ENCODE measurements at regions not wholly inside any gene's neighbourhood (a gene's known extent, or its start where the extent isn't known, plus 50 kb on each side); places are given as distances from the start of the nearest gene placed in this dataset.

GRCh38 chr13:109647699-109648098 lies 138.7 kb downstream of the IRS2 start:
- no peak for DNase-seq
- H3K36me3 ChIP-seq (ENCODE audit: low read depth): no peaks in the 10 kb centered on the region
- no TSS peak for BruUV-seq (replicated peaks)
- H3K27ac ChIP-seq: peak overlapping the region; percentile 92
- H3F3A ChIP-seq (ENCODE audit: insufficient read depth, low read depth): peaks cover 30% of the 10 kb centered on the region
- ChIA-PET POLR2A (ENCODE audit: unreplicated experiment) (no interaction called here), CTCF (no interaction called here)
- TF ChIP-seq CTCF (conservative IDR thresholded peaks at IDR 0.05) (no peak), EZH2 (IDR thresholded peaks at IDR 0.05; ENCODE audit: low read depth) (no peak)
- H3K4me3 ChIP-seq: no peak overlapping the region
- intact Hi-C loops (cut with micrococcal nuclease; ENCODE audit: unreplicated experiment): no loop called here
- peaks cover 47% of the 10 kb centered on the region for H3K4me1 ChIP-seq (replicated peaks; ENCODE audit: insufficient read depth)
- H3K27me3 ChIP-seq (ENCODE audit: insufficient read depth, low read depth): no peaks in the 10 kb centered on the region
- H2AFZ ChIP-seq: no peak overlapping the region
- H3K79me2 ChIP-seq (ENCODE audit: low read depth): 0 out of 2 replicates have a peak, but pooled peaks cover 5% of the 10 kb centered on the region
- H3K9me2 ChIP-seq (ENCODE audit: insufficient read depth): no peaks in the 10 kb centered on the region
- no peaks in the 10 kb centered on the region for H4K20me1 ChIP-seq (ENCODE audit: insufficient read depth)
- no peaks in the 10 kb centered on the region for H3K9me3 ChIP-seq (ENCODE audit: insufficient read depth, low read depth)
- H3K4me2 ChIP-seq: peak overlapping the region; percentile 54

- H3K27me3 ChIP-seq (ENCODE audit: insufficient read depth, low read depth): no peaks in the 10 kb centered on the region
- no peaks in the 10 kb centered on the region for H3K9me2 ChIP-seq (ENCODE audit: insufficient read depth)
- H4K20me1 ChIP-seq (ENCODE audit: insufficient read depth): no peaks in the 10 kb centered on the region
- H3K4me2 ChIP-seq: peak overlapping the region; percentile 54
- no peaks in the 10 kb centered on the region for H3K9me3 ChIP-seq (ENCODE audit: insufficient read depth, low read depth)
- ChIA-PET CTCF (no interaction called here), POLR2A (ENCODE audit: unreplicated experiment) (no interaction called here)
- intact Hi-C loops (cut with micrococcal nuclease; ENCODE audit: unreplicated experiment): no loop called here
- TF ChIP-seq CTCF (conservative IDR thresholded peaks at IDR 0.05): no peak
- no peak for TF ChIP-seq EZH2 (IDR thresholded peaks at IDR 0.05; ENCODE audit: low read depth)
- H3K27ac ChIP-seq: peak overlapping the region; percentile 92
- no peak overlapping the region for H2AFZ ChIP-seq
- no peaks in the 10 kb centered on the region for H3K36me3 ChIP-seq (ENCODE audit: low read depth)
- H3F3A ChIP-seq (ENCODE audit: insufficient read depth, low read depth): peaks cover 30% of the 10 kb centered on the region
- H3K79me2 ChIP-seq (ENCODE audit: low read depth): 0 out of 2 replicates have a peak, but pooled peaks cover 5% of the 10 kb centered on the region
- H3K4me3 ChIP-seq: no peak overlapping the region
- H3K4me1 ChIP-seq (replicated peaks; ENCODE audit: insufficient read depth): peaks cover 47% of the 10 kb centered on the region
- DNase-seq: peak; percentile 33 to 98
- no TSS peak for BruUV-seq (replicated peaks)
Observed at GRCh38 chr13:109647053-109647452, 139.3 kb downstream of the IRS2 start.

DNA sequence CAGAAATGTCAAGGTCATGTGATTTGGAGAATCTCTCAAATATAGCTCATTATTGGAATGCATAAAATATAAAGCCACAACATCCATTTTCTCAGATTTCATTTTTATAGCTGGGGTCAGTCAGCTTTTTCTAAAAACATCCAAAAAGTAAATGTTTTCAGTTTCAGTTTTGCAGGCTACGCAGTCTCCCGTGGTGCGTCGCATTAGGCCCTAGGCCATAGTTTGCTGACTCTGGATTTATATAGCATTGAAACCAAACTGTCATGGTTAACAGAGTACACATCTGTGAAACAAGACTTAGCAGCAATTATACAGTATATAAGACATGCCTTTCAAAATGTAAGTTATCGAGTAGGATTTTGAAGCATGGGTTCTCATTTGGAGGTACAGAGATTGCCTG lies 140.0 kb downstream of the IRS2 start:
- DNase-seq: no peak
- 0 out of 2 replicates have a peak, but pooled peaks cover 5% of the 10 kb centered on the region for H3K79me2 ChIP-seq (ENCODE audit: low read depth)
- no TSS peak for BruUV-seq (replicated peaks)
- intact Hi-C loops (cut with micrococcal nuclease; ENCODE audit: unreplicated experiment): no loop called here
- no peaks in the 10 kb centered on the region for H4K20me1 ChIP-seq (ENCODE audit: insufficient read depth)
- POLR2A ChIA-PET (ENCODE audit: unreplicated experiment): no interaction called here
- H3K27ac ChIP-seq: peak overlapping the region; percentile 92
- no peaks in the 10 kb centered on the region for H3K27me3 ChIP-seq (ENCODE audit: insufficient read depth, low read depth)
- no peak overlapping the region for H2AFZ ChIP-seq
- no peaks in the 10 kb centered on the region for H3K36me3 ChIP-seq (ENCODE audit: low read depth)
- no peak for TF ChIP-seq EZH2 (IDR thresholded peaks at IDR 0.05; ENCODE audit: low read depth)
- TF ChIP-seq CTCF (conservative IDR thresholded peaks at IDR 0.05): no peak
- no peak overlapping the region for H3K4me3 ChIP-seq
- peaks cover under 1% of the 10 kb centered on the region for H3K9me3 ChIP-seq (ENCODE audit: insufficient read depth, low read depth)
- peaks cover 47% of the 10 kb centered on the region for H3K4me1 ChIP-seq (replicated peaks; ENCODE audit: insufficient read depth)
- CTCF ChIA-PET: no interaction called here
- H3K4me2 ChIP-seq: peak overlapping the region; percentile 54
- H3F3A ChIP-seq (ENCODE audit: insufficient read depth, low read depth): peaks cover 30% of the 10 kb centered on the region
- H3K9me2 ChIP-seq (ENCODE audit: insufficient read depth): no peaks in the 10 kb centered on the region
